ENCODE measurements at regions not wholly inside any gene's neighbourhood (a gene's known extent, or its start where the extent isn't known, plus 50 kb on each side); places are given as distances from the start of the nearest gene placed in this dataset.

- no peak for DNase-seq (ENCODE audit: low read depth, low spot score)
- in situ Hi-C loops (cut with HindIII; ENCODE audit: low pct_unique_long_range_greater_than_20kb, low sequenced_read_pairs), result no loop called here
These were observed 61.0 kb upstream of the THY1 start for GRCh38 chr11:119483881-119484371.

DNA sequence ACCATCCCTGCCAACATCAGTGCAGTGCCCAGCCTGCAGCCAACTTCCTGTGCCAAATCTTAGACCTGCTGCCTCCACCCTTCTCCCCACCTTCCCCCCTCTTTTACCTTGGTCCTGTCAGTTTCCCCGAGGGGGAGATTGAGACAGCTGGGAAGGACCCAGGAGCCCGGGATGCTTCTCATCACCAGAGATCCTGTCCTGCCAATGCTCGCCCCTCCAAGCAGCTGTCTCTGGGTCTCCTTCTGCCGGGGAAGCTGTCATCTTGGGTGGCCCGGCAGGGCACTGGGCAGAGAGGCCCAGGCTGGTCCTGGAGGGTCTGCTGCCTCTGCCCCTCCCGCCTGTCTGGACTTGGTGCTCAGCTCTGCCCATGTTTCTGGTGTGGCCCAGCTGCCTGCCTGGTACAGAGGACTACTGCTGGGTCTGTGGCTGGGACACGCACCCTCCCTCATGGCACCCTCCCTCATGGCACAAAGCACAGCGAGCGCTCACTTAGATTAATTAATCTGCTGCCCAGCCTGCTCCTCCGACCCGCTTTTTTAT is 60.4 kb upstream of the THY1 start:
- in situ Hi-C loops (cut with HindIII; ENCODE audit: low pct_unique_long_range_greater_than_20kb, low sequenced_read_pairs), result no loop called here

GRCh38 chr11:119482521-119483011 is 59.6 kb upstream of the THY1 start:
- in situ Hi-C loops (cut with HindIII; ENCODE audit: low pct_unique_long_range_greater_than_20kb, low sequenced_read_pairs), result no loop called here
- no peak for DNase-seq (ENCODE audit: low read depth, low spot score)

More for the DNA sequence above, 60.4 kb upstream of the THY1 start:
- DNase-seq (ENCODE audit: low read depth, low spot score), result no peak

GRCh38 chr11:119481667-119482400 is 58.9 kb upstream of the THY1 start:
- DNase-seq (ENCODE audit: low read depth, low spot score), result no peak
- in situ Hi-C loops (cut with HindIII; ENCODE audit: low pct_unique_long_range_greater_than_20kb, low sequenced_read_pairs), result no loop called here

DNA sequence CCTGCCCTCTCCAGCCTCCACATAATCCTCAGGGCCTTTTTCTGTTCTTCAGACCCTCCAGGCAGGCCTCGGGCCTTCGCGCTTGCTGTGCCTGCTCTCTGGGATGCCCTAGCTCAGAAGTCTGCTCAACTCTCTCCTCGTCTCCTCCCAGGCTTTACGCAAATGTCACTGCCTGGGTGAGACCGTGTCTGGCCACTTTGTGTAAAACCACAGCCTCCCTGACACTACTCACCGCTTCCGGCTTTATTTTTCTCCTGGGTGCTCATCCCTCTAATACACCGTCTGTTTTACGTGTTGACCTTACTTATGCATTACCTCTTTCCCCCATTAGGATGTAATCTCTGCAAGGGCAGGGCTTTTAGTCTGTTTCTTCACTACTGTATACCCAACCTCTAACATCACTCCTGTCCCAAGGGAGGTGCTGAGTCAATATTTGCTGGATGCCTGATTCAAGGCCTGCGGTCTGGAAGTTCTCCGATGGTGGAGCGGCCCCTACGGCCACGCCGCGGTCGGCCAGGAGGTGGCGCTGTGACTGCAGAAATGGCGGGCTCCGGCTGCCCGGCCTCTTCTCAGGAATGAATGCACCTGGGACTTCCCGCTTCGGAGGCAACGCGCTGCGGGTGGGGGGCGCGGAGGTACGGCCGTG is 58.2 kb upstream of the THY1 start:
- in situ Hi-C loops (cut with HindIII; ENCODE audit: low pct_unique_long_range_greater_than_20kb, low sequenced_read_pairs), result no loop called here
- DNase-seq (ENCODE audit: low read depth, low spot score), result peak; percentile 73

DNA sequence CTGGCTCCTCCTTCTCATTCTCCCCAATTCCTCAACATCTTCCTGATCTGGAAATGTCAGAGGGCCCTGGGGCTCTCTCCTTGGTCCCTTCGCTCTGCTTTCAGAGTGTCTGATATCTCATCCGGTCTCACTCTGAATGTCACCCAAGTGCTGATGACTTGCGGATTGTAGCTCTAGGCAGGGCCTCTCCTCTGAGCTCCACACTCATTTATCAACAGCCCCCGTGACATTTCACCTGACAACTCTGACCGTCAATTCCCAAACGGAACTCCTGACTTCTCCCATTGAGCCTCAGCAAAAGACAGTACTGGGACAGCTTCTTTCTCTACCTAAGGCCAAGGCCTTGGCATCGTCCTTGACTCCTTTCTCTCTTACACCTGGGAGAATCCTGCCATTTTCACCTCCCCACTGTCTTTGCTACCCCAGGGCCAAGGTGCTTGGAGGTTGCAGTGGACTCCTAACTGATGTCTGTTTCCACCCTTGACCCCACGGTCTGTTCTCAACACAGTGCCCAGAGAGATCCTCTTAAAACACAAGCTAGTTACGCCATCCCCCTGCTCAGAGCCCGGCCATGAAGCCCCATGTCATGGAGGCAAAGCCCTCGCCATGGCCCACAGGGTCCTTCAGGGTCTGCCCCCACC is 57.5 kb upstream of the THY1 start:
- DNase-seq (ENCODE audit: low read depth, low spot score), result no peak
- in situ Hi-C loops (cut with HindIII; ENCODE audit: low pct_unique_long_range_greater_than_20kb, low sequenced_read_pairs), result no loop called here

DNA sequence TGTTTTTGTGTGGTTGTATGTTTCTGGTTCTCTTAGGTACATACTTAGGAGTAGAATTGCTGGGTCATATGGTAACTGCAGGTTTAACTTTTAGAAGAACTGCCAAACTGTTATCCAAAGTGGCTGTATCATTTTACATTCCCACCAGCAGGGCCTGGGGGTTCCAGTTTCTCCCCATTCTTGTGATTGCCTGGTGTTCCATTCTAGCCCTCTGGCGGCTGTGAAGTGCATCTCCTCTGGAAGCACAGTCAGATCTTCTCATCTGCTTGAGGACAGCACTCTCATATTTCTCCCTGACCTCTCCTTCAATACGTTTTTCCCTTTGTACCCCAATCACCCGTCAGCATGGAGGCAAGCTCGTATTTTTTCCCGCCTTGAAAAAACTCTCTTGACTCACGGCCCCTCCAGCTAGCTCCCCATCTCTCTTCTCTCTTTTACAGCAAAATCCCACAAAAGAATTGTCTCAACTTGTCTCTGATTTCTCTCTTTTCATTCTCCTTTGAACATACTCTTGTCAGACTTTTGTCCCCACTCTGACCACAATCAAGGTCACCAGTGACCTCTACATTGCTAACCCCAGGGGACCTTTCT is 56.8 kb upstream of the THY1 start:
- in situ Hi-C loops (cut with HindIII; ENCODE audit: low pct_unique_long_range_greater_than_20kb, low sequenced_read_pairs), result no loop called here
- DNase-seq (ENCODE audit: low read depth, low spot score), result peak; percentile 67

GRCh38 chr11:119478711-119479285 is 55.8 kb upstream of the THY1 start:
- in situ Hi-C loops (cut with HindIII; ENCODE audit: low pct_unique_long_range_greater_than_20kb, low sequenced_read_pairs), result no loop called here
- no peak for DNase-seq (ENCODE audit: low read depth, low spot score)

GRCh38 chr11:119476666-119477331 is 53.8 kb upstream of the THY1 start:
- DNase-seq (ENCODE audit: low read depth, low spot score), result no peak
- in situ Hi-C loops (cut with HindIII; ENCODE audit: low pct_unique_long_range_greater_than_20kb, low sequenced_read_pairs), result no loop called here

GRCh38 chr11:119476038-119476437 is 53.1 kb upstream of the THY1 start:
- in situ Hi-C loops (cut with HindIII; ENCODE audit: low pct_unique_long_range_greater_than_20kb, low sequenced_read_pairs), result no loop called here

GRCh38 chr11:119474682-119475596 is 52.0 kb upstream of the THY1 start:
- DNase-seq (ENCODE audit: low read depth, low spot score), result peak; percentile 76
- in situ Hi-C loops (cut with HindIII; ENCODE audit: low pct_unique_long_range_greater_than_20kb, low sequenced_read_pairs), result no loop called here

More at GRCh38 chr11:119476038-119476437, 53.1 kb upstream of the THY1 start:
- DNase-seq (ENCODE audit: low read depth, low spot score), result no peak

- in situ Hi-C loops (cut with HindIII; ENCODE audit: low pct_unique_long_range_greater_than_20kb, low sequenced_read_pairs), result no loop called here
These were observed 51.1 kb upstream of the THY1 start for GRCh38 chr11:119473901-119474681.

GRCh38 chr11:119473226-119473625 is 50.3 kb upstream of the THY1 start:
- DNase-seq (ENCODE audit: low read depth, low spot score), result no peak
- in situ Hi-C loops (cut with HindIII; ENCODE audit: low pct_unique_long_range_greater_than_20kb, low sequenced_read_pairs), result no loop called here

More at GRCh38 chr11:119473901-119474681, 51.1 kb upstream of the THY1 start:
- DNase-seq (ENCODE audit: low read depth, low spot score), result no peak

DNA sequence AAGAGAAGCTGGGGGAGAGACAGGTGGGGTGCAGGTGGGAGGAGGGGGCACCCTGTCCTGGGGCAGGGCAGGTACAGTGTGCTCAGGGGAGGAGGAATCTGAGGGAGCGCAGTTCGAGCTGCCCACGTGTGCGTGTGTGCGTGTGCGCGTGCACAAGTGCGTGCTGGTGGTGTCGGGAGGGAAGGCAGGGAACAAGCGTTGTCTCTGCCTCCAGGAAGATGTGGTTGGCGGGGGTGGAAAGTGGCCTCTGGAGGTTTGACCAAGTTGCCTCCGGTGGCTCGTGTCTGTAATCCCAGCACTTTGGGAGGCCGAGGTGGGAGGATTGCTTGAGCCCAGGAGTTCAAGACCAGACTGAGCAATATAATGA is 49.9 kb upstream of the THY1 start:
- in situ Hi-C loops (cut with HindIII; ENCODE audit: low pct_unique_long_range_greater_than_20kb, low sequenced_read_pairs), result no loop called here
- DNase-seq (ENCODE audit: low read depth, low spot score), result no peak

All from SK-MEL-5 (cell line).